Stimulated activated CD4-positive, alpha-beta T cell treated with anti-CD3 and anti-CD28 coated beads, Interleukin-2, amount 100 ng/mL, for 24 hours (primary cell): ENCODE measurements at regions not wholly inside any gene's neighbourhood (a gene's known extent, or its start where the extent isn't known, plus 50 kb on each side); places are given as distances from the start of the nearest gene placed in this dataset.

Experiments used
- DNase-seq, 2 donors: peaks; one replicate each; pipeline ENCODE4 v3.0.0-alpha.2; 2020

GRCh38 chr22:27558658-27559371, 242.7 kb downstream of the MN1 start:
- no peak for DNase-seq

- no peak for DNase-seq
Observed at GRCh38 chr22:27560781-27561180, 240.8 kb downstream of the MN1 start.

GRCh38 chr22:27561286-27561904, 240.2 kb downstream of the MN1 start:
- DNase-seq = no peak

GRCh38 chr22:27564806-27565205, 236.8 kb downstream of the MN1 start:
- DNase-seq = no peak

GRCh38 chr22:27566602-27567001, 235.0 kb downstream of the MN1 start:
- no peak for DNase-seq

- no peak for DNase-seq
Observed at GRCh38 chr22:27568265-27568664, 233.3 kb downstream of the MN1 start.

GRCh38 chr22:27571463-27572277, 229.9 kb downstream of the MN1 start:
- no peak for DNase-seq

- no peak for DNase-seq
Observed at GRCh38 chr22:27572278-27572666, 229.3 kb downstream of the MN1 start.

GRCh38 chr22:27573280-27574001, 228.1 kb downstream of the MN1 start:
- no peak for DNase-seq

- DNase-seq = no peak
Observed at GRCh38 chr22:27574002-27574366, 227.6 kb downstream of the MN1 start.

- DNase-seq = no peak
Observed at GRCh38 chr22:27574651-27575050, 226.9 kb downstream of the MN1 start.

GRCh38 chr22:27575348-27575747, 226.2 kb downstream of the MN1 start:
- no peak for DNase-seq

- no peak for DNase-seq
Observed at GRCh38 chr22:27576413-27576812, 225.1 kb downstream of the MN1 start.

- DNase-seq = no peak
Observed at GRCh38 chr22:27576815-27577573, 224.6 kb downstream of the MN1 start.

GRCh38 chr22:27577574-27577969, 224.0 kb downstream of the MN1 start:
- DNase-seq = no peak

GRCh38 chr22:27578937-27579617, 222.5 kb downstream of the MN1 start:
- DNase-seq = no peak

GRCh38 chr22:27580311-27580897, 221.2 kb downstream of the MN1 start:
- DNase-seq = no peak

GRCh38 chr22:27581236-27581635, 220.3 kb downstream of the MN1 start:
- no peak for DNase-seq

GRCh38 chr22:27581688-27582087, 219.9 kb downstream of the MN1 start:
- DNase-seq = no peak

GRCh38 chr22:27583856-27584255, 217.7 kb downstream of the MN1 start:
- no peak for DNase-seq

GRCh38 chr22:27585141-27585540, 216.4 kb downstream of the MN1 start:
- DNase-seq = no peak

- no peak for DNase-seq
Observed at GRCh38 chr22:27588268-27588667, 213.3 kb downstream of the MN1 start.
